Vagina (tissue), 2 donors: ENCODE measurements at regions not wholly inside any gene's neighbourhood (a gene's known extent, or its start where the extent isn't known, plus 50 kb on each side); places are given as distances from the start of the nearest gene placed in this dataset.

Source experiments
- DNase-seq, 2 donors: peaks; one replicate each; pipeline ENCODE4 v3.0.0-alpha.2; 2017; ENCODE audit errors: extremely low spot score in 2 of 2
- H3K27ac ChIP-seq: fragments of 200-600 bp; sonication (generic); one replicate; pipeline ENCODE4 v1.5.1; 2019
- H3K27me3 ChIP-seq: fragments of 200-600 bp; sonication (generic); one replicate; pipeline ENCODE4 v1.5.1; 2019
- H3K36me3 ChIP-seq, 2 donors: fragments of 200-600 bp; sonication (generic); one replicate each; pipeline ENCODE4 v1.5.1; 2017 to 2019
- H3K4me1 ChIP-seq: fragments of 200-600 bp; sonication (generic); one replicate; pipeline ENCODE4 v1.5.1; 2019
- H3K4me3 ChIP-seq, 2 donors: fragments of 200-600 bp; sonication (generic); 1 replicate in 1 of 2; 2 replicates in 1 of 2; pipeline ENCODE4 v1.5.1; 2016 to 2019
- H3K9me3 ChIP-seq: fragments of 200-600 bp; sonication (generic); one replicate; pipeline ENCODE4 v1.5.1; 2019
- POLR2A ChIP-seq, 2 donors: fragments of 450-650 bp; IDR thresholded peaks; one replicate each; pipeline ENCODE4 v1.6.1; 2017; ENCODE audit warnings: antibody characterized with exemption in 2 of 2, mild to moderate bottlenecking in 2 of 2, moderate library complexity in 2 of 2
- POLR2AphosphoS5 ChIP-seq, 2 donors: sonication (generic); formaldehyde crosslinking; IDR thresholded peaks; one replicate each; pipeline ENCODE4 v1.9.0; 2017; ENCODE audit warnings: antibody characterized with exemption in 2 of 2, mild to moderate bottlenecking in 2 of 2, low read depth in 1 of 2; ENCODE audit not compliant: insufficient read depth in 1 of 2
- intact Hi-C: fragments of 100-400 bp; cut with DNase I; formaldehyde crosslinking; loops from one replicate; pipeline ENCODE4 v1.15.1; 2023
- TF ChIP-seq, protein P1 (sequence below), 3 experiments: fragments of 450-650 bp in 2 of 3; fragments of 200-600 bp in 1 of 3; sonication (generic) in 1 of 3; IDR thresholded peaks; one replicate each; pipeline ENCODE4 v1.5.1; 2017 to 2019; ENCODE audit warnings: antibody characterized with exemption in 3 of 3, mild to moderate bottlenecking in 2 of 3, moderate library complexity in 2 of 3

GRCh38 chr6:156359912-156360311 lies 417.3 kb upstream of the ARID1B start:
- H3K27me3 ChIP-seq, result no peaks in the 10 kb centered on the region
- no peak overlapping the region for H3K27ac ChIP-seq
- no peak for DNase-seq
- no peak for TF ChIP-seq POLR2AphosphoS5 (IDR thresholded peaks at IDR 0.05; ENCODE audit: insufficient read depth in 1 of 2, low read depth in 1 of 2)
- TF ChIP-seq, protein P1, sequence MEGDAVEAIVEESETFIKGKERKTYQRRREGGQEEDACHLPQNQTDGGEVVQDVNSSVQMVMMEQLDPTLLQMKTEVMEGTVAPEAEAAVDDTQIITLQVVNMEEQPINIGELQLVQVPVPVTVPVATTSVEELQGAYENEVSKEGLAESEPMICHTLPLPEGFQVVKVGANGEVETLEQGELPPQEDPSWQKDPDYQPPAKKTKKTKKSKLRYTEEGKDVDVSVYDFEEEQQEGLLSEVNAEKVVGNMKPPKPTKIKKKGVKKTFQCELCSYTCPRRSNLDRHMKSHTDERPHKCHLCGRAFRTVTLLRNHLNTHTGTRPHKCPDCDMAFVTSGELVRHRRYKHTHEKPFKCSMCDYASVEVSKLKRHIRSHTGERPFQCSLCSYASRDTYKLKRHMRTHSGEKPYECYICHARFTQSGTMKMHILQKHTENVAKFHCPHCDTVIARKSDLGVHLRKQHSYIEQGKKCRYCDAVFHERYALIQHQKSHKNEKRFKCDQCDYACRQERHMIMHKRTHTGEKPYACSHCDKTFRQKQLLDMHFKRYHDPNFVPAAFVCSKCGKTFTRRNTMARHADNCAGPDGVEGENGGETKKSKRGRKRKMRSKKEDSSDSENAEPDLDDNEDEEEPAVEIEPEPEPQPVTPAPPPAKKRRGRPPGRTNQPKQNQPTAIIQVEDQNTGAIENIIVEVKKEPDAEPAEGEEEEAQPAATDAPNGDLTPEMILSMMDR (IDR thresholded peaks at IDR 0.05), result no peak
- no peak for TF ChIP-seq POLR2A (IDR thresholded peaks at IDR 0.05)
- H3K4me1 ChIP-seq, result no peaks in the 10 kb centered on the region
- intact Hi-C loops, result no loop called here
- no peaks in the 10 kb centered on the region for H3K36me3 ChIP-seq
- no peak overlapping the region for H3K4me3 ChIP-seq
- H3K9me3 ChIP-seq, result no peaks in the 10 kb centered on the region

DNA sequence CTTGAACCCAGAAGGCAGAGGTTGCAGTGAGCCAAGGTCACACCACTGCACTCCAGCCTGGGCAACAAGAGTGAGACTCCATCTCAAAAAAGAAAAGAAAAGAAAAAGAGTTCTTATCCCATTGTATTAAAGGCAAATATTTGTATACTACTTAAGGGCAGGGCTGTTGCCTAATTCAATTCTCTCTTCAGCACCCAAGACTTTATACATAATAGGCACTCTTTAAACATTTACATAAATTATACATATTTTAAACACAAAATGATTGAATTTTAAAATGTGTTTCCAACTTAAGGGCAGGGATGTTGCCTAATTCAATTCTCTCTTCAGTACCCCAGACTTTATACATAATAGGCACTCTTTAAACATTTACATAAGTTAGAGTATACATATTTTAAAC lies 424.3 kb upstream of the ARID1B start:
- no peaks in the 10 kb centered on the region for H3K27me3 ChIP-seq
- no peak for TF ChIP-seq POLR2A (IDR thresholded peaks at IDR 0.05)
- no peak for TF ChIP-seq POLR2AphosphoS5 (IDR thresholded peaks at IDR 0.05; ENCODE audit: insufficient read depth in 1 of 2, low read depth in 1 of 2)
- TF ChIP-seq, protein P1 (IDR thresholded peaks at IDR 0.05), result no peak
- H3K4me1 ChIP-seq, result no peaks in the 10 kb centered on the region
- DNase-seq, result no peak
- no peak overlapping the region for H3K4me3 ChIP-seq
- intact Hi-C loops, result no loop called here
- H3K27ac ChIP-seq, result no peak overlapping the region
- H3K9me3 ChIP-seq, result no peaks in the 10 kb centered on the region
- H3K36me3 ChIP-seq, result no peaks in the 10 kb centered on the region

- no peaks in the 10 kb centered on the region for H3K36me3 ChIP-seq
Observed at GRCh38 chr6:156351346-156351966, 425.7 kb upstream of the ARID1B start.

DNA sequence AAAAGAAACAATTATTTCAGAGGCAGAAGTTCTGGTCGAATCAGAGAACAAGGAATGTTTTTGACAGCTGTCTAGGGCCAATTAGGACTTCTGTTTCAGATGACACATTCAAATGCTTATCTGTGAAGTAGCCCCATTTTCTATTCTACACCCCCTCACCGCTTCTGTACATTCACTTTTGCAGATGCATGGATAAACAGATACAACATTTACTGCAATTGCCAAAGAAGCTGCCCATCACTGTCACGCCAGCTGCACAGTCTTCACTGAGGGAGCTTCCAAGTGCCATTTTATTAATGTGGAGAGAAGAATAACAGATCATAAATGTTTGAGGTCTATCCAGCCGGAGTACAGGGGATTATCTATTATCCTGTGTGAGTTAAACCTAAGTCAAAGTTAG lies 426.8 kb upstream of the ARID1B start:
- no peak overlapping the region for H3K4me3 ChIP-seq
- H3K27ac ChIP-seq, result no peak overlapping the region
- no peaks in the 10 kb centered on the region for H3K4me1 ChIP-seq
- DNase-seq, result no peak
- H3K27me3 ChIP-seq, result no peaks in the 10 kb centered on the region
- H3K9me3 ChIP-seq, result no peaks in the 10 kb centered on the region
- TF ChIP-seq POLR2A (IDR thresholded peaks at IDR 0.05), result no peak
- no peak for TF ChIP-seq POLR2AphosphoS5 (IDR thresholded peaks at IDR 0.05; ENCODE audit: insufficient read depth in 1 of 2, low read depth in 1 of 2)
- TF ChIP-seq, protein P1 (IDR thresholded peaks at IDR 0.05), result no peak
- H3K36me3 ChIP-seq, result no peaks in the 10 kb centered on the region
- intact Hi-C loops, result no loop called here

More at GRCh38 chr6:156351346-156351966, 425.7 kb upstream of the ARID1B start:
- DNase-seq, result no peak
- Histone ChIP-seq H3K27ac (no peak overlapping the region), H3K27me3 (no peaks in the 10 kb centered on the region), H3K4me1 (no peaks in the 10 kb centered on the region), H3K4me3 (no peak overlapping the region), H3K9me3 (no peaks in the 10 kb centered on the region)
- TF ChIP-seq POLR2A (IDR thresholded peaks at IDR 0.05), result no peak
- no peak for TF ChIP-seq POLR2AphosphoS5 (IDR thresholded peaks at IDR 0.05; ENCODE audit: insufficient read depth in 1 of 2, low read depth in 1 of 2)
- TF ChIP-seq, protein P1 (IDR thresholded peaks at IDR 0.05), result no peak
- intact Hi-C loops, result no loop called here

DNA sequence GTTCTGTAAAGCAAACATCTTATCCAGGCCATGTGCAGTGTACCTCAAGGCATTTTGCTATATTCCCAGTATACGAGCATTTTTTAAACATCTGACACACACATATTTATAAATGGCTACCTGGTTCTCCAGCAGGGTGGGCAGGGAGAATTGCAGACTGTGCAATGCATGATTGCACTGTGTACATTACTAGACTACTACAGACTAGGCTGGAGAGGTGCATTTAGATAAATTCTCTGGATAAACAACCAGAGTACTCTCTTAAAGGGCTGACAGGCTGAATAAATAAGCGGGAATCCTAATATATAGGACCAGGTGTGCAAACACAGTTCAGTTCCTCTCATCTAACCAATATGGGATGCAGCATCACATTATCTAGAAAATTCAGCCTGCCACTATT lies 428.3 kb upstream of the ARID1B start:
- no peaks in the 10 kb centered on the region for H3K4me1 ChIP-seq
- H3K27me3 ChIP-seq, result no peaks in the 10 kb centered on the region
- H3K36me3 ChIP-seq, result no peaks in the 10 kb centered on the region
- TF ChIP-seq, protein P1 (IDR thresholded peaks at IDR 0.05), result no peak
- intact Hi-C loops, result no loop called here
- H3K4me3 ChIP-seq, result no peak overlapping the region
- H3K9me3 ChIP-seq, result no peaks in the 10 kb centered on the region
- no peak overlapping the region for H3K27ac ChIP-seq
- DNase-seq, result no peak
